ENCODE measurements at regions not wholly inside any gene's neighbourhood (a gene's known extent, or its start where the extent isn't known, plus 50 kb on each side); places are given as distances from the start of the nearest gene placed in this dataset.
A peak's percentile ranks its signal among the peaks of the same experiment; 100 is the strongest.

GRCh38 chr7:46115410-46115809, 194.3 kb upstream of the IGFBP3 start:
- Histone ChIP-seq H2BK15ac (ENCODE audit: low read depth, poor library complexity, severe bottlenecking) (no peak overlapping the region), H2AK5ac (ENCODE audit: low read length, severe bottlenecking) (no peak overlapping the region), H3K23ac (ENCODE audit: low read length in 2 of 2) (no peak overlapping the region), H3K4me1 (ENCODE audit: control insufficient read depth, insufficient read depth, low read depth, low read length) (no peaks in the 10 kb centered on the region), H3K9ac (ENCODE audit: low read length) (no peak overlapping the region), H3K4me2 (ENCODE audit: low read length, poor library complexity, severe bottlenecking) (no peak overlapping the region), H3K27ac (ENCODE audit: low read length, poor library complexity, severe bottlenecking) (no peak overlapping the region), H2AFZ (ENCODE audit: low read depth, low read length) (no peak overlapping the region), H3K36me3 (ENCODE audit: control insufficient read depth in 1 of 2, insufficient read depth in 2 of 2, low read depth in 1 of 2, low read length in 2 of 2) (no peaks in the 10 kb centered on the region), H4K8ac (ENCODE audit: low read length) (no peak overlapping the region), H3K14ac (ENCODE audit: low read length in 2 of 2) (no peak overlapping the region), H2BK5ac (ENCODE audit: low read depth, low read length, poor library complexity, severe bottlenecking) (no peak overlapping the region), H3K4me3 (ENCODE audit: insufficient read depth in 1 of 2, low read depth in 1 of 2, low read length in 2 of 2) (no peak overlapping the region), H3K79me1 (replicated peaks; ENCODE audit: low read length, poor library complexity, severe bottlenecking) (no peaks in the 10 kb centered on the region), H3K9me3 (ENCODE audit: control insufficient read depth, low read length) (no peaks in the 10 kb centered on the region), H4K91ac (ENCODE audit: low read length) (no peak overlapping the region), H3K27me3 (ENCODE audit: control insufficient read depth in 1 of 2, insufficient read depth in 1 of 2, low read length in 2 of 2) (no peaks in the 10 kb centered on the region), H2BK12ac (ENCODE audit: low read length in 2 of 2) (no peak overlapping the region), H3K18ac (ENCODE audit: low read depth in 1 of 2, low read length in 2 of 2) (no peak overlapping the region), H3K4ac (ENCODE audit: low read depth in 1 of 2, low read length in 2 of 2) (no peak overlapping the region), H2BK120ac (ENCODE audit: low read depth, low read length) (no peak overlapping the region)
- 50% methylated on average over 1 of the region's 3 CpGs for WGBS
- DNase-seq, result peak; percentile 40

- Histone ChIP-seq H3K4me3 (ENCODE audit: insufficient read depth in 1 of 2, low read depth in 1 of 2, low read length in 2 of 2) (no peak overlapping the region), H3K4ac (ENCODE audit: low read depth in 1 of 2, low read length in 2 of 2) (no peak overlapping the region), H3K18ac (ENCODE audit: low read depth in 1 of 2, low read length in 2 of 2) (no peak overlapping the region), H4K8ac (ENCODE audit: low read length) (no peak overlapping the region), H2BK15ac (ENCODE audit: low read depth, poor library complexity, severe bottlenecking) (no peak overlapping the region), H3K23ac (ENCODE audit: low read length in 2 of 2) (no peak overlapping the region), H3K9me3 (ENCODE audit: control insufficient read depth, low read length) (no peaks in the 10 kb centered on the region), H3K79me1 (replicated peaks; ENCODE audit: low read length, poor library complexity, severe bottlenecking) (no peaks in the 10 kb centered on the region), H2AK5ac (ENCODE audit: low read length, severe bottlenecking) (no peak overlapping the region), H3K27ac (ENCODE audit: low read length, poor library complexity, severe bottlenecking) (no peak overlapping the region), H2BK5ac (ENCODE audit: low read depth, low read length, poor library complexity, severe bottlenecking) (no peak overlapping the region), H3K36me3 (ENCODE audit: control insufficient read depth in 1 of 2, insufficient read depth in 2 of 2, low read depth in 1 of 2, low read length in 2 of 2) (no peaks in the 10 kb centered on the region), H3K4me1 (ENCODE audit: control insufficient read depth, insufficient read depth, low read depth, low read length) (no peaks in the 10 kb centered on the region), H2AFZ (ENCODE audit: low read depth, low read length) (no peak overlapping the region), H3K14ac (ENCODE audit: low read length in 2 of 2) (no peak overlapping the region), H2BK120ac (ENCODE audit: low read depth, low read length) (no peak overlapping the region), H4K91ac (ENCODE audit: low read length) (no peak overlapping the region), H3K9ac (ENCODE audit: low read length) (no peak overlapping the region), H3K27me3 (ENCODE audit: control insufficient read depth in 1 of 2, insufficient read depth in 1 of 2, low read length in 2 of 2) (peaks cover 0 to 8% of the 10 kb centered on the region in 2 experiments), H3K4me2 (ENCODE audit: low read length, poor library complexity, severe bottlenecking) (no peak overlapping the region), H2BK12ac (ENCODE audit: low read length in 2 of 2) (no peak overlapping the region)
- no peak for DNase-seq
- WGBS, result 100% methylated on average over 3 of the region's 4 CpGs
Observed at GRCh38 chr7:46109437-46109836, 188.4 kb upstream of the IGFBP3 start.

DNA sequence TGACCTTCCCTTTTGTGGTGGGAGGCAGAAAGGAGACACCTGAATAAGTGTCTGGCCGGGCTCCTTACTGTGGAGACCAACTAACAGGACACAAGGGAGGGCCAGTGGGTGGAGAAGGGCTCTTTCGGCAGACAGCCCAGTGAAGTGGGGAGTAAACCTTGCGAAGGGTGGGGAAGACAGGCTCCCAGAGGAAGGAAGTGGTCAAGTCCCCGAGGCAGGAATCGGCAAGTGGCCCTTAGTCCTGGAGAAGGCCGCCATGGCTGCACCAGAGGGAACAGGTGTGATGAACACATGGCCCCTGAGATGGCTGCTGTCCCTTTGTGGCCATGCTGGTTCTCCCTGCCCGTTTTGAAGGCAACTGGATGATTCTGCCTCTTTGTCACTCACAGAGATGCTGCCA, 187.2 kb upstream of the IGFBP3 start:
- Histone ChIP-seq H2AFZ (ENCODE audit: low read depth, low read length) (no peak overlapping the region), H2BK15ac (ENCODE audit: low read depth, poor library complexity, severe bottlenecking) (no peak overlapping the region), H3K9me3 (ENCODE audit: control insufficient read depth, low read length) (no peaks in the 10 kb centered on the region), H3K4me3 (ENCODE audit: insufficient read depth in 1 of 2, low read depth in 1 of 2, low read length in 2 of 2) (no peak overlapping the region), H3K4me1 (ENCODE audit: control insufficient read depth, insufficient read depth, low read depth, low read length) (no peaks in the 10 kb centered on the region), H3K4ac (ENCODE audit: low read depth in 1 of 2, low read length in 2 of 2) (no peak overlapping the region), H3K79me1 (replicated peaks; ENCODE audit: low read length, poor library complexity, severe bottlenecking) (no peaks in the 10 kb centered on the region), H3K23ac (ENCODE audit: low read length in 2 of 2) (peak overlapping the region in 1 of 2 experiments; percentile 79), H3K14ac (ENCODE audit: low read length in 2 of 2) (no peak overlapping the region), H4K91ac (ENCODE audit: low read length) (no peak overlapping the region), H2AK5ac (ENCODE audit: low read length, severe bottlenecking) (no peak overlapping the region), H3K4me2 (ENCODE audit: low read length, poor library complexity, severe bottlenecking) (no peak overlapping the region), H2BK5ac (ENCODE audit: low read depth, low read length, poor library complexity, severe bottlenecking) (no peak overlapping the region), H3K9ac (ENCODE audit: low read length) (no peak overlapping the region), H3K27me3 (ENCODE audit: control insufficient read depth in 1 of 2, insufficient read depth in 1 of 2, low read length in 2 of 2) (peaks cover 0 to 8% of the 10 kb centered on the region in 2 experiments), H3K18ac (ENCODE audit: low read depth in 1 of 2, low read length in 2 of 2) (no peak overlapping the region), H3K27ac (ENCODE audit: low read length, poor library complexity, severe bottlenecking) (no peak overlapping the region), H4K8ac (ENCODE audit: low read length) (no peak overlapping the region), H2BK120ac (ENCODE audit: low read depth, low read length) (no peak overlapping the region), H2BK12ac (ENCODE audit: low read length in 2 of 2) (no peak overlapping the region), H3K36me3 (ENCODE audit: control insufficient read depth in 1 of 2, insufficient read depth in 2 of 2, low read depth in 1 of 2, low read length in 2 of 2) (no peaks in the 10 kb centered on the region)
- WGBS, result 87% methylated on average over 7 of the region's 7 CpGs
- DNase-seq, result no peak

- Histone ChIP-seq H3K4me2 (ENCODE audit: low read length, poor library complexity, severe bottlenecking) (no peak overlapping the region), H2AFZ (ENCODE audit: low read depth, low read length) (no peak overlapping the region), H3K23ac (ENCODE audit: low read length in 2 of 2) (no peak overlapping the region), H3K79me1 (replicated peaks; ENCODE audit: low read length, poor library complexity, severe bottlenecking) (no peaks in the 10 kb centered on the region), H2BK15ac (ENCODE audit: low read depth, poor library complexity, severe bottlenecking) (no peak overlapping the region), H3K14ac (ENCODE audit: low read length in 2 of 2) (no peak overlapping the region), H2BK5ac (ENCODE audit: low read depth, low read length, poor library complexity, severe bottlenecking) (no peak overlapping the region), H3K27me3 (ENCODE audit: control insufficient read depth in 1 of 2, insufficient read depth in 1 of 2, low read length in 2 of 2) (peaks cover 0 to 8% of the 10 kb centered on the region in 2 experiments), H3K18ac (ENCODE audit: low read depth in 1 of 2, low read length in 2 of 2) (no peak overlapping the region), H3K4me3 (ENCODE audit: insufficient read depth in 1 of 2, low read depth in 1 of 2, low read length in 2 of 2) (no peak overlapping the region), H3K4me1 (ENCODE audit: control insufficient read depth, insufficient read depth, low read depth, low read length) (no peaks in the 10 kb centered on the region), H3K9me3 (ENCODE audit: control insufficient read depth, low read length) (no peaks in the 10 kb centered on the region), H3K9ac (ENCODE audit: low read length) (no peak overlapping the region), H2BK120ac (ENCODE audit: low read depth, low read length) (no peak overlapping the region), H3K4ac (ENCODE audit: low read depth in 1 of 2, low read length in 2 of 2) (no peak overlapping the region), H2AK5ac (ENCODE audit: low read length, severe bottlenecking) (no peak overlapping the region), H3K36me3 (ENCODE audit: control insufficient read depth in 1 of 2, insufficient read depth in 2 of 2, low read depth in 1 of 2, low read length in 2 of 2) (no peaks in the 10 kb centered on the region), H4K91ac (ENCODE audit: low read length) (no peak overlapping the region), H2BK12ac (ENCODE audit: low read length in 2 of 2) (no peak overlapping the region), H3K27ac (ENCODE audit: low read length, poor library complexity, severe bottlenecking) (no peak overlapping the region), H4K8ac (ENCODE audit: low read length) (no peak overlapping the region)
- WGBS, result 70% methylated on average over 7 of the region's 7 CpGs
- DNase-seq, result no peak
Observed at GRCh38 chr7:46107610-46108217, 186.6 kb upstream of the IGFBP3 start.

All from mesenchymal stem cell (in vitro differentiated cells and primary cell).